NB4 (cell line): ENCODE measurements at regions not wholly inside any gene's neighbourhood (a gene's known extent, or its start where the extent isn't known, plus 50 kb on each side); places are given as distances from the start of the nearest gene placed in this dataset.

Source experiments
- TF ChIP-seq, protein P1 (sequence below): IDR thresholded peaks from one replicate; pipeline ENCODE4 v1.5.1; 2012; ENCODE audit warnings: low read depth, low read length
- TF ChIP-seq, protein P2 (sequence below): IDR thresholded peaks from 2 replicates; pipeline ENCODE4 v1.6.1; 2011; ENCODE audit warnings: low read depth, low read length

DNA sequence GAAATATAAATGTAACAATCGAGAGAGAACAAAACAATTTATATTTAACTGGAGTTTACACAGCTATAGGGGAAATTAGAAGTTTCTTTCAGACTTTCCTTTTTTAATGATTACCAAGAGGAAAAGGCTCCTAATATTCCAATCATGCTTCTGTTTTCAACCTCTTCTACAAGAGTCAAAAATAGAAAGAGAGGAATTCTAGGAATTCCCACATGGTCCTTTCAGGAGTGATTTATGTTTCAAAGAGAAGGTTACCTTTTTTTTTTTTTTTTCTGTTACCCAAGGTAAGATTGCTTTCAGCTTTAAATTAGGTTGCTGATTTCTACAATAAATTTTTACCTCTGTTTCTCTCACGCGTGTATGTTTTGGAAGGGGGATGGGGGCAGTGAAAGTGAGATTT, 355.3 kb upstream of the DCBLD2 start:
- TF ChIP-seq, protein P1, sequence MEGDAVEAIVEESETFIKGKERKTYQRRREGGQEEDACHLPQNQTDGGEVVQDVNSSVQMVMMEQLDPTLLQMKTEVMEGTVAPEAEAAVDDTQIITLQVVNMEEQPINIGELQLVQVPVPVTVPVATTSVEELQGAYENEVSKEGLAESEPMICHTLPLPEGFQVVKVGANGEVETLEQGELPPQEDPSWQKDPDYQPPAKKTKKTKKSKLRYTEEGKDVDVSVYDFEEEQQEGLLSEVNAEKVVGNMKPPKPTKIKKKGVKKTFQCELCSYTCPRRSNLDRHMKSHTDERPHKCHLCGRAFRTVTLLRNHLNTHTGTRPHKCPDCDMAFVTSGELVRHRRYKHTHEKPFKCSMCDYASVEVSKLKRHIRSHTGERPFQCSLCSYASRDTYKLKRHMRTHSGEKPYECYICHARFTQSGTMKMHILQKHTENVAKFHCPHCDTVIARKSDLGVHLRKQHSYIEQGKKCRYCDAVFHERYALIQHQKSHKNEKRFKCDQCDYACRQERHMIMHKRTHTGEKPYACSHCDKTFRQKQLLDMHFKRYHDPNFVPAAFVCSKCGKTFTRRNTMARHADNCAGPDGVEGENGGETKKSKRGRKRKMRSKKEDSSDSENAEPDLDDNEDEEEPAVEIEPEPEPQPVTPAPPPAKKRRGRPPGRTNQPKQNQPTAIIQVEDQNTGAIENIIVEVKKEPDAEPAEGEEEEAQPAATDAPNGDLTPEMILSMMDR, result no peak
- TF ChIP-seq, protein P2, sequence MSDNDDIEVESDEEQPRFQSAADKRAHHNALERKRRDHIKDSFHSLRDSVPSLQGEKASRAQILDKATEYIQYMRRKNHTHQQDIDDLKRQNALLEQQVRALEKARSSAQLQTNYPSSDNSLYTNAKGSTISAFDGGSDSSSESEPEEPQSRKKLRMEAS, result no peak
